ENCODE measurements at regions not wholly inside any gene's neighbourhood (a gene's known extent, or its start where the extent isn't known, plus 50 kb on each side); places are given as distances from the start of the nearest gene placed in this dataset.

- DNase-seq, result no peak
Measured at GRCh38 chr4:123821861-123822260, 425.3 kb downstream of the SPRY1 start.

- DNase-seq, result no peak
Measured at GRCh38 chr4:123822353-123822752, 425.8 kb downstream of the SPRY1 start.

- no peak for DNase-seq
Measured at GRCh38 chr4:123823244-123823643, 426.6 kb downstream of the SPRY1 start.

- no peak for DNase-seq
Measured at GRCh38 chr4:123824524-123824923, 427.9 kb downstream of the SPRY1 start.

- no peak for DNase-seq
Measured at GRCh38 chr4:123825596-123826291, 429.1 kb downstream of the SPRY1 start.

- DNase-seq, result no peak
Measured at GRCh38 chr4:123826896-123827295, 430.3 kb downstream of the SPRY1 start.

GRCh38 chr4:123827511-123827910 lies 430.9 kb downstream of the SPRY1 start:
- no peak for DNase-seq

GRCh38 chr4:123830930-123831329 lies 434.3 kb downstream of the SPRY1 start:
- DNase-seq, result no peak

- DNase-seq, result no peak
Measured at GRCh38 chr4:123832173-123833026, 435.8 kb downstream of the SPRY1 start.

GRCh38 chr4:123833171-123833643 lies 436.6 kb downstream of the SPRY1 start:
- no peak for DNase-seq

GRCh38 chr4:123835831-123836590 lies 439.4 kb downstream of the SPRY1 start:
- DNase-seq, result no peak

GRCh38 chr4:123836851-123837595 lies 440.4 kb downstream of the SPRY1 start:
- no peak for DNase-seq

- no peak for DNase-seq
Measured at GRCh38 chr4:123838474-123838873, 441.9 kb downstream of the SPRY1 start.

- DNase-seq, result no peak
Measured at GRCh38 chr4:123840197-123840596, 443.6 kb downstream of the SPRY1 start.

GRCh38 chr4:123841447-123842121 lies 445.0 kb downstream of the SPRY1 start:
- no peak for DNase-seq

- DNase-seq, result no peak
Measured at GRCh38 chr4:123843137-123843536, 446.5 kb downstream of the SPRY1 start.

GRCh38 chr4:123844374-123844773 lies 447.8 kb downstream of the SPRY1 start:
- DNase-seq, result no peak

GRCh38 chr4:123846092-123846491 lies 449.5 kb downstream of the SPRY1 start:
- DNase-seq, result no peak

GRCh38 chr4:123846561-123846960 lies 450.0 kb downstream of the SPRY1 start:
- DNase-seq, result no peak

- no peak for DNase-seq
Measured at GRCh38 chr4:123848606-123849005, 452.0 kb downstream of the SPRY1 start.

- no peak for DNase-seq
Measured at GRCh38 chr4:123849495-123849894, 452.9 kb downstream of the SPRY1 start.

- no peak for DNase-seq
Measured at GRCh38 chr4:123851521-123851920, 454.9 kb downstream of the SPRY1 start.

Data from GF-D8 (cell line).